ENCODE measurements at regions not wholly inside any gene's neighbourhood (a gene's known extent, or its start where the extent isn't known, plus 50 kb on each side); places are given as distances from the start of the nearest gene placed in this dataset.
"Not testable (repeated sequence)": the region's sequence is repeated elsewhere in the genome, so short reads cannot be mapped to it uniquely, and the experiment has no call there.

- Mint-ChIP-seq H3K4me3 (no peak overlapping the region), H3K36me3 (ENCODE audit: low read depth) (no peaks in the 10 kb centered on the region), H3K9me3 (peaks cover 20% of the 10 kb centered on the region), H3K4me1 (ENCODE audit: low read depth) (no peaks in the 10 kb centered on the region), H3K27me3 (ENCODE audit: insufficient read depth) (no peaks in the 10 kb centered on the region), H3K27ac (no peak overlapping the region)
- DNase-seq (ENCODE audit: low spot score) = no peak
- intact Hi-C loops (cut with micrococcal nuclease) = no loop called here
Measured at GRCh38 chr13:54226876-54227275, 1198.3 kb downstream of the OLFM4 start.

- H3K27me3 Mint-ChIP-seq (ENCODE audit: insufficient read depth) = no peaks in the 10 kb centered on the region
- no peak overlapping the region for H3K4me3 Mint-ChIP-seq
- no peaks in the 10 kb centered on the region for H3K4me1 Mint-ChIP-seq (ENCODE audit: low read depth)
- H3K36me3 Mint-ChIP-seq (ENCODE audit: low read depth) = no peaks in the 10 kb centered on the region
- H3K9me3 Mint-ChIP-seq = peaks cover 9% of the 10 kb centered on the region
- DNase-seq (ENCODE audit: low spot score) = no peak
- intact Hi-C loops (cut with micrococcal nuclease) = no loop called here
- no peak overlapping the region for H3K27ac Mint-ChIP-seq
Measured at GRCh38 chr13:54232700-54233099, 1204.1 kb downstream of the OLFM4 start.

DNA sequence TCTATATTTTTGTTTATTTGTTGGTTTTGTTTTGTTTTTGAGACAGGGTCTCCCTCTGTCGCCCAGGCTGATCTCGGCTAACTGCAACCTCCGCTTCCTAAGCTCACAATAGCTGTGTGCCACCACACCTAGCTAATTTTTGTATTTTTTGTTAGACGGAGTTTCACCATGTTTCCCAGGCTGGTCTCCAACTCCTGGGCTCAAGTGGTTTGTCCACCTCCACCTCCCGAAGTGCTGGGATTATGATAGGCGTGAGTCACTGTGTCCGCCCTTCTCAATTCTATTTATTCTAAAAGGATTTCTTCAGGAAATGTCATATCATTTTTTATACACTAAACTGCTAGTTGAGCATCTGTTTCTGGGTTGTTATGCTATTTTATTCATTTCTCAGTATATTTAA lies 1206.0 kb downstream of the OLFM4 start:
- Mint-ChIP-seq H3K9me3 (peaks cover 8% of the 10 kb centered on the region), H3K27ac (no peak overlapping the region), H3K4me1 (ENCODE audit: low read depth) (no peaks in the 10 kb centered on the region), H3K36me3 (ENCODE audit: low read depth) (no peaks in the 10 kb centered on the region), H3K4me3 (no peak overlapping the region), H3K27me3 (ENCODE audit: insufficient read depth) (no peaks in the 10 kb centered on the region)
- DNase-seq (ENCODE audit: low spot score) = no peak
- intact Hi-C loops (cut with micrococcal nuclease) = no loop called here

GRCh38 chr13:54241719-54242118 lies 1213.1 kb downstream of the OLFM4 start:
- Mint-ChIP-seq H3K36me3 (ENCODE audit: low read depth) (no peaks in the 10 kb centered on the region), H3K27me3 (ENCODE audit: insufficient read depth) (no peaks in the 10 kb centered on the region), H3K27ac (no peak overlapping the region), H3K4me1 (ENCODE audit: low read depth) (no peaks in the 10 kb centered on the region), H3K4me3 (no peak overlapping the region), H3K9me3 (peaks cover 21% of the 10 kb centered on the region)
- no peak for DNase-seq (ENCODE audit: low spot score)
- intact Hi-C loops (cut with micrococcal nuclease) = no loop called here

- Mint-ChIP-seq H3K4me3 (no peak overlapping the region), H3K9me3 (peaks cover 24% of the 10 kb centered on the region), H3K27ac (no peak overlapping the region), H3K36me3 (ENCODE audit: low read depth) (no peaks in the 10 kb centered on the region), H3K27me3 (ENCODE audit: insufficient read depth) (no peaks in the 10 kb centered on the region), H3K4me1 (ENCODE audit: low read depth) (no peaks in the 10 kb centered on the region)
- DNase-seq (ENCODE audit: low spot score) = no peak
- intact Hi-C loops (cut with micrococcal nuclease) = no loop called here
Measured at GRCh38 chr13:54248306-54248705, 1219.7 kb downstream of the OLFM4 start.

- intact Hi-C loops (cut with micrococcal nuclease) = no loop called here
Measured at GRCh38 chr13:54261856-54262255, 1233.2 kb downstream of the OLFM4 start.

GRCh38 chr13:54263868-54264267 lies 1235.3 kb downstream of the OLFM4 start:
- no peaks in the 10 kb centered on the region for H3K36me3 Mint-ChIP-seq (ENCODE audit: low read depth)

More at GRCh38 chr13:54261856-54262255, 1233.2 kb downstream of the OLFM4 start:
- H3K9me3 Mint-ChIP-seq = peaks cover 20% of the 10 kb centered on the region
- no peak overlapping the region for H3K4me3 Mint-ChIP-seq
- no peaks in the 10 kb centered on the region for H3K27me3 Mint-ChIP-seq (ENCODE audit: insufficient read depth)
- H3K36me3 Mint-ChIP-seq (ENCODE audit: low read depth) = no peaks in the 10 kb centered on the region
- no peak for DNase-seq (ENCODE audit: low spot score)
- no peaks in the 10 kb centered on the region for H3K4me1 Mint-ChIP-seq (ENCODE audit: low read depth)
- no peak overlapping the region for H3K27ac Mint-ChIP-seq

DNA sequence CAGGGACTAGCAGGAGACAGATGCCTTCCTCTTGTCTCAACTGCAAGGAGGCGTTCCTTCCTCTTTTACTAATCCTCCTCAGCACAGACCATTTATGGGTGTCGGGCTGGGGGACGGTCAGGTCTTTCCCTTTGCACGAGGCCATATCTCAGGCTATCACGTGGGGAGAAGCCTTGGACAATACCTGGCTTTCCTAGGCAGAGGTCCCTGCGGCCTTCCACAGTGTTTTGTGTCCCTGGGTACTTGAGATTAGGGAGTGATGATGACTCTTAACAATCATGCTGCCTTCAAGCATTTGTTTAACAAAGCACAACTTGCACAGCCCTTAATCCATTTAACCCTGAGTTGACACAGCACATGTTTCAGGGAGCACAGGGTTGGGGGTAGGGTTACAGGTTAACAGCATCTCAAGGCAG lies 1238.6 kb downstream of the OLFM4 start:
- H3K27ac Mint-ChIP-seq; H3K36me3 Mint-ChIP-seq (ENCODE audit: low read depth); H3K27me3 Mint-ChIP-seq (ENCODE audit: insufficient read depth); H3K4me3 Mint-ChIP-seq; H3K4me1 Mint-ChIP-seq (ENCODE audit: low read depth); DNase-seq (ENCODE audit: low spot score); intact Hi-C loops (cut with micrococcal nuclease): not testable (repeated sequence)
- peaks cover 29% of the 10 kb centered on the region for H3K9me3 Mint-ChIP-seq

More at GRCh38 chr13:54263868-54264267, 1235.3 kb downstream of the OLFM4 start:
- Mint-ChIP-seq H3K4me1 (ENCODE audit: low read depth) (no peaks in the 10 kb centered on the region), H3K4me3 (no peak overlapping the region), H3K27ac (no peak overlapping the region), H3K9me3 (peaks cover 25% of the 10 kb centered on the region), H3K27me3 (ENCODE audit: insufficient read depth) (no peaks in the 10 kb centered on the region)
- intact Hi-C loops (cut with micrococcal nuclease) = no loop called here
- DNase-seq (ENCODE audit: low spot score) = no peak

DNA sequence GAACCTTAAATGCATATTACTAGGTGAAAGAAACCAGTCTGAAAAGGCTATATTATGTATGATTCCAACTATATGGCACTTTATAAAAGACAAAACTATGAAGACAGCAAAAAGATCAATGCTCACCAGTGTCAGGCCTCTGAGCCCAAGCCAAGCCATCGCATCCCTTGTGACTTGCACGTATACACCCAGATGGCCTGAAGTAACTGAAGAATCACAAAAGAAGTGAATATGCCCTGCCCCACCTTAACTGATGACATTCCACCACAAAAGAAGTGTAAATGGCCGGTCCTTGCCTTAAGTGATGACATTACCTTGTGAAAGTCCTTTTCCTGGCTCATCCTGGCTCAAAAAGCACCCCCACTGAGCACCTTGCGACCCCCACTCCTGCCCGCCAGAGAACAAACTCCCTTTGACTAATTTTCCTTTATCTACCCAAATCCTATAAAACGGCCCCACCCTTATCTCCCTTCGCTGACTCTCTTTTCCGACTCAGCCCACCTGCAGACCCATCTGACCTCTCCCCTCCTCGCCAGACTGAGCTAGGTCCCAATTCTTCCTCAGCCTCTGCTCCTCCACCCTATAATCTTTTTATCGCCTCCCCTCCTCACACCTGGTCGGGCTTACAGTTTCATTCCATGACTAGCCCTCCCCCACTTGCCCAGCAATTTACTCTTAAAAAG lies 1239.5 kb downstream of the OLFM4 start:
- H3K9me3 Mint-ChIP-seq = peaks cover 22% of the 10 kb centered on the region
- H3K4me1 Mint-ChIP-seq (ENCODE audit: low read depth); H3K4me3 Mint-ChIP-seq; DNase-seq (ENCODE audit: low spot score); H3K36me3 Mint-ChIP-seq (ENCODE audit: low read depth); H3K27me3 Mint-ChIP-seq (ENCODE audit: insufficient read depth); intact Hi-C loops (cut with micrococcal nuclease); H3K27ac Mint-ChIP-seq: not testable (repeated sequence)

GRCh38 chr13:54287062-54287764 lies 1258.6 kb downstream of the OLFM4 start:
- H3K27me3 Mint-ChIP-seq (ENCODE audit: insufficient read depth) = no peaks in the 10 kb centered on the region
- peaks cover 48% of the 10 kb centered on the region for H3K9me3 Mint-ChIP-seq
- no peaks in the 10 kb centered on the region for H3K4me1 Mint-ChIP-seq (ENCODE audit: low read depth)
- intact Hi-C loops (cut with micrococcal nuclease) = no loop called here
- no peak for DNase-seq (ENCODE audit: low spot score)
- no peaks in the 10 kb centered on the region for H3K36me3 Mint-ChIP-seq (ENCODE audit: low read depth)
- H3K4me3 Mint-ChIP-seq = no peak overlapping the region
- no peak overlapping the region for H3K27ac Mint-ChIP-seq

DNA sequence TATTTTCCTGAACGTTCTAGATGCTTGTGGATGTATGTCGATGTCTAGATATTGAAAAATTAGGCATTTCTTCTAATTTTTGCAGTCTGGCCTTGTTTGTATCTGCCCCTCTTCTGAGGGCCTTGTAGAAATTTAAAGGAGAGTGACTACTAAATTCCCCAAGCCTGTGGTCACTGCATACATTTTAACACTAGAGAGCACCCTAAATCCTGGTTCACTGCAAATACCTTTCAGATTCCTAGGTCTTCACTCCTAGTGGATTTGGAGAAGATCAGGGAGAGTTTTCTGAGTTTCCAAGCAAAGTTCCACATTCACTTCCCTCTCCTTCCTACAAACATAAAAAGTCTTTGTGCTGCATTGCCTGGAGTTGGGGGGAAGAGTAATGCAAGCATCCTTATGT lies 1272.5 kb downstream of the OLFM4 start:
- Mint-ChIP-seq H3K4me1 (ENCODE audit: low read depth) (no peaks in the 10 kb centered on the region), H3K27ac (no peak overlapping the region), H3K36me3 (ENCODE audit: low read depth) (no peaks in the 10 kb centered on the region), H3K27me3 (ENCODE audit: insufficient read depth) (no peaks in the 10 kb centered on the region), H3K4me3 (no peak overlapping the region), H3K9me3 (peaks cover 25% of the 10 kb centered on the region)
- no peak for DNase-seq (ENCODE audit: low spot score)
- intact Hi-C loops (cut with micrococcal nuclease) = no loop called here

GRCh38 chr13:54305377-54305776 lies 1276.8 kb downstream of the OLFM4 start:
- Mint-ChIP-seq H3K4me3 (no peak overlapping the region), H3K4me1 (ENCODE audit: low read depth) (no peaks in the 10 kb centered on the region), H3K9me3 (peaks cover 24% of the 10 kb centered on the region), H3K27ac (no peak overlapping the region), H3K27me3 (ENCODE audit: insufficient read depth) (no peaks in the 10 kb centered on the region), H3K36me3 (ENCODE audit: low read depth) (no peaks in the 10 kb centered on the region)
- intact Hi-C loops (cut with micrococcal nuclease) = no loop called here
- no peak for DNase-seq (ENCODE audit: low spot score)

DNA sequence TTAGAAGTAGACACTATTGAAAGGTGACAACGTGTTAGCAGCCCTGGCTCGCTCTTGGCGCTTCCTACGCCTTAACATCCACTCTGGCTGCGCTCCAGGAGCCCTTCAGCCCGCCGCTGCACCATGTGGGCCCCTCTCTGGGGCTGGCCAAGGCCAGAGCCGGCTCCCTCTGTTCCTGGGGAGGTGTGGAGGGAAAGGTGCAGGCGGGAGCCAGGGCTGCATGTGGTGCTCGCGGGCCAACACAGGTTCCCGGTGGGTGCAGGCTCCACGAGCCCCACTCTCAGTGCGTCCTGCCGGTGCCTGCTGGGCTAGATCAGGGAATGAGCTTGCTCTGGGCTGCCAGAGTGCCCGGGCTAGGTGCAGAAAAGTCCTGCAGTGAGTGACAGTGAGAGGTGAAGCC lies 1284.3 kb downstream of the OLFM4 start:
- Mint-ChIP-seq H3K36me3 (ENCODE audit: low read depth) (no peaks in the 10 kb centered on the region), H3K4me1 (ENCODE audit: low read depth) (no peaks in the 10 kb centered on the region), H3K27ac (no peak overlapping the region), H3K9me3 (peaks cover 34% of the 10 kb centered on the region), H3K4me3 (no peak overlapping the region), H3K27me3 (ENCODE audit: insufficient read depth) (no peaks in the 10 kb centered on the region)
- no peak for DNase-seq (ENCODE audit: low spot score)
- intact Hi-C loops (cut with micrococcal nuclease) = no loop called here
